GM18505 (cell line): ENCODE measurements at regions not wholly inside any gene's neighbourhood (a gene's known extent, or its start where the extent isn't known, plus 50 kb on each side); places are given as distances from the start of the nearest gene placed in this dataset.
"Not testable (repeated sequence)": the region's sequence is repeated elsewhere in the genome, so short reads cannot be mapped to it uniquely, and the experiment has no call there.

Experiments used
- ATAC-seq: cut with Tn5 transposase; IDR thresholded peaks from one replicate; pipeline ENCODE4 v1.9.1; 2021; ENCODE audit not compliant: unreplicated experiment
- POLR2A ChIP-seq: IDR thresholded peaks from 4 replicates; pipeline ENCODE4 v1.6.1; 2011; ENCODE audit warnings: borderline replicate concordance; ENCODE audit not compliant: insufficient read depth, insufficient read length; ENCODE audit errors: extremely low read depth

DNA sequence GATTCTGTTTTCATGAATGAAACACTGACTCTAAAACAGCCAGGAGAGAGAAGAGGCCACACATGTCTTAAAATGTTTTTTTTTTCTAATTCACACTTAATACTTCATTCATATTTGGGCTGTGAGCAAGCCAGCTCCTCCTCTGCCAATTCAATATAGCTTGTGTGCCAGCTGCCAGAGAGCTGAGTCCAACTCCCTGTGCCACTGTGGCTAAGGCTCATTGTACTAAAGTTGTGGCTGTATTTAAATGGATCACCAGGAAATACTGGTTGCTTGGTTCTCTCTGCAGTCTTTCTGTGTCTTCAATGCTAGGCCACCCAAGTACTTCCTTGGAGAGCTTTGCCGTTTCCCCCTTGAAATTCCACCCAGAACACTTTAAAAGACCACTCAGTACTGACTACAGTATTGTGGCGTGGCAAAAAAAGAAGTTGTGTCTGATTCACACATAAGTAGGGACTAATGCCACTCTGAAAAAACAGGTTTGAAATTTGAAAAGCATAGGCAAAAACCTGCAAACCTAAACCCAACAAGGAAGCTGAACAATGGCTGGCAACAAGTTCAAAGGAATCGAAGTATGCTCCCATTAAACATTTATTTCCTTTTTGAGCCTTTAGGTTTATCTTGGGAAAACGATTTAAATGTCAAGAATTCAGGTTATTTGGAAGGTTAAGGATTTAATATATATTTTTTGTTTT, 524.7 kb downstream of the DIPK2A start:
- TF ChIP-seq POLR2A, result no peak
- ATAC-seq, result no peak

- no peak for TF ChIP-seq POLR2A
- ATAC-seq, result no peak
Observed at GRCh38 chr3:144497452-144497851, 525.8 kb downstream of the DIPK2A start.

GRCh38 chr3:144499001-144499930, 527.6 kb downstream of the DIPK2A start:
- TF ChIP-seq POLR2A, result no peak
- no peak for ATAC-seq

- TF ChIP-seq POLR2A, result no peak
- ATAC-seq, result no peak
Observed at GRCh38 chr3:144501467-144501866, 529.8 kb downstream of the DIPK2A start.

DNA sequence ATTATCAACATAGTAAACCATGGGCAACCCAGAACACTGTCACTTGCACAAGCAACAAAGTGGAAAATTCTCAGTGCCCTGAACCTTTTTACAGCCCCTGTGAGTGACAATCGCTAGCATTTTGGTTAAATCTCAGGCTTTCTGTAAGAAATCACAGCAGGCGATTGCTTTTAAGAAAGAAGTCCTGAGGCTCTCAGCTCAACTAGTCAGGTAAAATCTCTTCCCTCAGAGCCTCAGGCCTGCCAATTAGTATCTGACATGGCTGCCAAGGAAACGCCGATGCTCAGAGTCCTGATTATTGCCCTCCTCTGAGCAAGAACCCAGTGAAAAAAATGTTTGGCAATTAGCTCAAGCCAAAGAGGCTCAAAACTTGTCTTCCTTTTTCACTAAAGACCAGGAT, 530.8 kb downstream of the DIPK2A start:
- ATAC-seq, result no peak
- no peak for TF ChIP-seq POLR2A

- ATAC-seq, result not testable (repeated sequence)
Observed at GRCh38 chr3:144506375-144506774, 534.8 kb downstream of the DIPK2A start.

DNA sequence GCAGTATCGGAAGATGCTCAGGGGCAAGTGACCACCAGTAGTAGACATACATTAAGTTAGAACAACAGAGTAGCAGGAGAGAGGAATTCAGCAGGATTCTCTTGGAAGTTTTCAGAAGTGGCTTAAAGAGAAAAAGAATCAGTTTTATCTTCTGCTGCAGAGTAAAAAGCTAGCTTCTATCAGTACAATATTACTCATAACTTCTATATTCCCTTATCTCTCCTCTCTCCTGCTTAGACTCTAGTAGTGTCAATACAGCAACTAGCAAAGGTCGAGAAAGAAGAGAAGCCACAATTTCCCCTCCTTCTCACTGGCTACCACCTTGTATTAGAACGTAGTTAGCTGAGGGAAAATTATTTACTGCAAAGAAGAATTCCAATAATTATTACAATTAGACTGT, 539.7 kb downstream of the DIPK2A start:
- TF ChIP-seq POLR2A, result no peak
- ATAC-seq, result no peak

- no peak for ATAC-seq
- no peak for TF ChIP-seq POLR2A
Observed at GRCh38 chr3:144516026-144516425, 544.4 kb downstream of the DIPK2A start.

DNA sequence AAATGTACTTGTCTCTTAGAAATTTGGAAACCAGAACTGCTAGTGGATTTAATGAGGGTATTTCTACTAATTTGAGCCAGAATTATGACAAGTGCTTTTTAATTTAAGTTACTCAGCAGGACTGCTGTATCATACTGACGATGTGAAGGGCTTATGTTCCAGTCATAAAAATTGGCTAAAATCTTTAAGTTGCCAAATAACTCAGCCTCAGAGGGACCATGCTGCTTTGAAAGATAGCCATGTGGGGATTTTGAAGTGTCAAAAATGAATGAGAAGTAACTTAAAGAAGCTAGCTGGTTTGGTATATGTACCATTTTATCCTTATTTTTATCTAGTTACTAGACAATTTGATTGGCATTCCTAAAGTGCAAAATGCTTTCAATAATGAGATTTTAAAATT, 545.0 kb downstream of the DIPK2A start:
- no peak for TF ChIP-seq POLR2A
- ATAC-seq, result no peak

- ATAC-seq, result no peak
Observed at GRCh38 chr3:144521131-144521530, 549.5 kb downstream of the DIPK2A start.

GRCh38 chr3:144522456-144522855, 550.8 kb downstream of the DIPK2A start:
- no peak for TF ChIP-seq POLR2A
- no peak for ATAC-seq

More at GRCh38 chr3:144521131-144521530, 549.5 kb downstream of the DIPK2A start:
- TF ChIP-seq POLR2A, result no peak

DNA sequence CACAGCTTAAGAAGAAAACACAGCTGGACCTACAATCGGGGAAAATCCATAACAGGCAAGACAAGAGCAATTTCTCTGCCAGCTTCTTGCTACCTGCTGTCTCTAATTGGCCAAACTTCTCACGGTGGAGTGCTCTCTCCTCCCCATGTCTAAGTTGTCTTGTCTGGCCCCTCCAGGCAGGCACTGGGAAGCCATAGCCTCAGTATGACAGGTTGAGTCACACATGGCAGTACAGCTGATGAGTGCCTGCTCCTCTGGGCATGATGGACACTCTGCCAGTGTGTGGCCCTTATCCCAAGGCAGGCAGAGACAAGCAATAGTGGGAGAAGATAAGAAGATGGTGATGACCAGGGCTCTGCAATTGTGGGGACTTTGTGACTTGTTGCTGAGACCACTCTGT, 551.8 kb downstream of the DIPK2A start:
- ATAC-seq, result no peak
- TF ChIP-seq POLR2A, result no peak

- no peak for ATAC-seq
- TF ChIP-seq POLR2A, result no peak
Observed at GRCh38 chr3:144524531-144524930, 552.9 kb downstream of the DIPK2A start.

DNA sequence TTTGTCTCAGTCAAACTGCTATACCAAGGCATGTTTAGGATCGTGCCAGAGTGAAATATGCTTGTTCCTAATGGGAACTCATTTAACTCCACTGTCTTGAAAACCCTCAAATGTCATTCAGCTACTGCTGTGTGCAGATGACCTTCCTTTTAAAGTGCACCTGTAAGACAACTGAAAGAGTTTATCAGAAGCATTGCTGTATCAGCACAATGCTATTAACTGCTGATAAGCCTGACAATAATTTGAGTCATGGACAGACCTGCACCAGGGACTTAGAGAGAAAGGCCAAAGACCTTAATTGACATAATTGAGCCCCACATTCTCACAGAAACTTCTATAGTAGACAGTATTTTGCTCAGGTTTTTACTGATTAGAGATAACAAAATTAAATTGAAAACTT, 557.9 kb downstream of the DIPK2A start:
- no peak for TF ChIP-seq POLR2A
- ATAC-seq, result no peak

DNA sequence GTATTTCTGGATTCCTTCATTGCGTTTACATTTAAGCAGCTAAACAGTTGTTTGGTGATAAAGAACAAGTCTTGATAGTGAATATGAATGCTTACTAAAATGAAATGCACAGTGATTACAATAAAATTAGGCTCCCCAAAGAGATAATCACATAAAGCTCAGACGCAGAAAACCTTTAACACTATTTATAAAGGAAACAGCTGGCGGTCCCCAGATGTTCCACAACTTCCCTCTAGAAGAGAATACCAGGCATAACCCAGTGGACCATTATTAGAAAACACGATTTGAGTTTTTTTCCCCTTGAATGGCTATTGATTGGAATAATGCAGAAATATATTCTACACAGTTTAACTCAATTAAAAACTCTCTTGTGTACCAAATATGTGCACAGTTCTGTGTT, 573.2 kb downstream of the DIPK2A start:
- no peak for ATAC-seq
- no peak for TF ChIP-seq POLR2A

DNA sequence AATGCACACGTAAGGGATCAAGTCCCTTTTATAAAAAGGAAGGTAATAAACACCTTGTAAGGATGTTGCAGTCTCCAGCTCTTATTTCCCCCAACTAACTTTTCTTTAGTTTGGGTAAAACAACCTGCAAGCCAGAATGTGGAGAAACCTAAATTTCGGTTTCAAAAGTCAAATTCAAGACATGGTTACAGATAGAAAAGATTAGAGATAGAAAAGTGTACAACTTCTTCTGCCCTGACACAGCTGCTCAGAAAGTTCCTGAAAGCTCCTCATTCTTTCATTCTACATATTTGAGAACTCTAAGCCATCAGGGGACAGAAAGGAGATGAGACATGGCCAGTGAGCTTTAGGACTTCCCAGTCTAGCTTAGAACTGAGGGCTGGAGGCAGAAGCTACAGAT, 574.9 kb downstream of the DIPK2A start:
- no peak for TF ChIP-seq POLR2A
- ATAC-seq, result no peak
